A549 (cell line): ENCODE measurements at regions not wholly inside any gene's neighbourhood (a gene's known extent, or its start where the extent isn't known, plus 50 kb on each side); places are given as distances from the start of the nearest gene placed in this dataset.
"Not testable (repeated sequence)": the region's sequence is repeated elsewhere in the genome, so short reads cannot be mapped to it uniquely, and the experiment has no call there.

Source experiments
- ATAC-seq, 2 experiments: fragments of 200-7000 bp in 1 of 2; fragments of >200 bp in 1 of 2; cut with Nextera tagmentation in 1 of 2; cut with Tn5 transposase in 1 of 2; 3 replicates each; pipeline versions ENCODE4 v1.8.0 to v1.9.1; 2018 to 2020; ENCODE audit warnings: mild to moderate bottlenecking in 1 of 2, moderate library complexity in 1 of 2
- CTCF ChIA-PET: fragments of 300-600 bp; sonication (Branson Sonifier 250); formaldehyde crosslinking; extraction: SDS; loops from one replicate; lab custom pipeline; 2021; ENCODE audit warnings: antibody characterized with exemption, inconsistent platforms; lab: Yijun Ruan, JAX
- POLR2A ChIA-PET: fragments of 350-600 bp; formaldehyde crosslinking; extraction: SDS; loops from one replicate; lab custom pipeline; 2021; ENCODE audit warnings: antibody characterized with exemption, inconsistent platforms; lab: Yijun Ruan, JAX
- DNase-seq, 2 experiments: peaks; one replicate each; pipeline versions ENCODE4 v3.0.0 to v3.0.0-alpha.2; 2011 to 2016; ENCODE audit warnings: low read depth in 1 of 2, low spot score in 1 of 2
- FAIRE-seq: peaks from 2 replicates; lab custom pipeline; 2011; peaks lifted over from hg19 to GRCh38; lab: Jason Lieb, UNC
- H3K27ac ChIP-seq, 2 experiments: fragments of >200 bp; sonication (Bioruptor Twin); formaldehyde crosslinking; 3 replicates each; pipeline ENCODE4 v1.5.1; 2016 to 2017
- H3K4me1 ChIP-seq: fragments of >200 bp; sonication (Bioruptor Twin); formaldehyde crosslinking; 3 replicates; pipeline ENCODE4 v1.6.1; 2016
- H3K4me2 ChIP-seq: fragments of >200 bp; sonication (Bioruptor Twin); formaldehyde crosslinking; 3 replicates; pipeline ENCODE4 v1.6.1; 2016
- H3K4me3 ChIP-seq: fragments of >200 bp; sonication (Bioruptor Twin); formaldehyde crosslinking; 3 replicates; pipeline ENCODE4 v1.5.1; 2016
- H3K9me3 ChIP-seq: fragments of >200 bp; sonication (Bioruptor Twin); formaldehyde crosslinking; 3 replicates; pipeline ENCODE4 v1.6.1; 2016
- BHLHE40 ChIP-seq: IDR thresholded peaks from 2 replicates; pipeline ENCODE4 v1.6.1; 2012; ENCODE audit warnings: low read depth, low read length, inconsistent platforms
- CHD2 ChIP-seq: fragments of 150-350 bp; IDR thresholded peaks from 2 replicates; pipeline ENCODE4 v1.6.1; 2014; ENCODE audit warnings: low read length; ENCODE audit not compliant: partially characterized antibody
- ELK1 ChIP-seq: fragments of 150-350 bp; IDR thresholded peaks from 2 replicates; pipeline ENCODE4 v1.6.1; 2014; ENCODE audit warnings: low read depth, mild to moderate bottlenecking, low read length
- EP300 ChIP-seq, 2 experiments: fragments of >200 bp; sonication (Bioruptor Twin); formaldehyde crosslinking; IDR thresholded peaks; 2 replicates in 1 of 2; 3 replicates in 1 of 2; pipeline ENCODE4 v1.6.1; 2016 to 2017
- FOXS1 ChIP-seq: fragments of 250-450 bp; sonication (Bioruptor Pico); IDR thresholded peaks from 2 replicates; pipeline ENCODE4 v1.5.0; 2020; ENCODE audit warnings: mild to moderate bottlenecking, moderate library complexity
- JUNB ChIP-seq: fragments of >200 bp; sonication (Bioruptor Twin); formaldehyde crosslinking; IDR thresholded peaks from 2 replicates; pipeline ENCODE4 v1.6.1; 2016
- KDM5A ChIP-seq: fragments of 200-600 bp; sonication (generic); IDR thresholded peaks from 2 replicates; pipeline ENCODE4 v1.6.1; 2016; ENCODE audit warnings: antibody characterized with exemption, mild to moderate bottlenecking
- MAFK ChIP-seq: fragments of 450-650 bp; IDR thresholded peaks from 2 replicates; pipeline ENCODE4 v1.6.1; 2014; ENCODE audit not compliant: partially characterized antibody
- MAX ChIP-seq: IDR thresholded peaks from 2 replicates; pipeline ENCODE4 v1.6.1; 2012
- MAZ ChIP-seq: fragments of 150-350 bp; IDR thresholded peaks from 2 replicates; pipeline ENCODE4 v1.6.1; 2014; ENCODE audit warnings: antibody characterized with exemption, low read depth, low read length, borderline replicate concordance
- MYC ChIP-seq: IDR thresholded peaks from 2 replicates; pipeline ENCODE4 v1.6.1; 2012; ENCODE audit warnings: mild to moderate bottlenecking, inconsistent platforms, low read length, improper control_type of control experiment, borderline replicate concordance
- NFE2L2 ChIP-seq: fragments of 150-350 bp; conservative IDR thresholded peaks from 2 replicates; pipeline ENCODE4 v1.6.1; 2014; ENCODE audit warnings: low read length
- RCOR1 ChIP-seq: fragments of 150-350 bp; IDR thresholded peaks from 2 replicates; pipeline ENCODE4 v1.6.1; 2014; ENCODE audit warnings: antibody characterized with exemption, low read length, low read depth
- RFX5 ChIP-seq: fragments of 450-650 bp; IDR thresholded peaks from 2 replicates; pipeline ENCODE4 v1.7.1; 2014; ENCODE audit warnings: antibody characterized with exemption, mild to moderate bottlenecking, moderate library complexity
- RNF2 ChIP-seq: fragments of 200-600 bp; sonication (generic); IDR thresholded peaks from 2 replicates; pipeline ENCODE4 v1.6.1; 2016; ENCODE audit warnings: low read depth, mild to moderate bottlenecking, antibody characterized with exemption, moderate library complexity, borderline replicate concordance
- TFCP2L1 ChIP-seq: fragments of 250-450 bp; sonication (Bioruptor Pico); IDR thresholded peaks from 2 replicates; pipeline ENCODE4 v1.5.0; 2021; ENCODE audit warnings: mild to moderate bottlenecking
- TP53 ChIP-seq: fragments of 250-450 bp; sonication (Bioruptor Pico); IDR thresholded peaks from 2 replicates; pipeline ENCODE4 v1.5.0; 2021; ENCODE audit warnings: mild to moderate bottlenecking, moderate library complexity
- WGBS: methylation state at CpG from one replicate; pipeline ENCODE4 v1.1.6; 2017; ENCODE audit errors: missing lambda C conversion rate; 5-methylcytosine and 5-hydroxymethylcytosine counted together
- TF ChIP-seq, protein P1 (sequence below): fragments of 200-600 bp; sonication (generic); IDR thresholded peaks from 2 replicates; pipeline ENCODE4 v1.6.1; 2016; ENCODE audit warnings: antibody characterized with exemption, mild to moderate bottlenecking, moderate library complexity

DNA sequence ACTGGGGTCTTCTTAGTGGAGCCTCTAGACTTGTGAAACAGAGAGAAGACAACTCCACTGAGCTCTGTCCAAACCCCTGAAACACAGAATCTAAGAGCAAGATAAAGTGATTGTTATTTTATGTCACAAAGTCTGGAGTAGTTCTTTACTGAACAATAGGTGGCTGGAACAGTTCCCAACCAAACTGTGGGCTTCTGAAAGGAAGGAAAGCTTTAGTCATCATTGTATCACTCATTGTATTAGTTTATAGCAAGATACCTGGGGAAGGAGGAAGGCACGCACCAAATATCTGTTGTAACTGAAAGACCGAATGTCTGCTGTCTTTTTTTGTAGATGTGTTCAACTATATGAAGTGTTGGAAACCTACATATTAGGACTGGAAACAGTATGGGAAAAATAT lies 284.9 kb upstream of the TBX18 start:
- Histone ChIP-seq H3K4me1 (no peaks in the 10 kb centered on the region), H3K9me3 (no peaks in the 10 kb centered on the region), H3K4me3 (no peak overlapping the region), H3K27ac (no peak overlapping the region), H3K4me2 (no peak overlapping the region)
- ChIA-PET CTCF (interaction anchor here (1.2 kb wide), 1 partner anchor 274 kb away, joined by 3 read pairs; no protein-coding TSS in a partner anchor), POLR2A (no interaction called here)
- no peak for TF ChIP-seq RFX5
- TF ChIP-seq EP300 (IDR thresholded peaks at IDR 0.05), result no peak
- no peak for TF ChIP-seq CHD2
- no peak for TF ChIP-seq MAFK
- TF ChIP-seq MYC, result no peak
- TF ChIP-seq BHLHE40, result no peak
- TF ChIP-seq RCOR1, result no peak
- no peak for TF ChIP-seq JUNB
- no peak for TF ChIP-seq MAZ
- no peak for TF ChIP-seq RNF2
- TF ChIP-seq TP53, result no peak
- no peak for TF ChIP-seq FOXS1 (CRISPR knock-in tag)
- no peak for ATAC-seq
- no peak for DNase-seq
- 85% methylated on average over 2 of the region's 2 CpGs for WGBS
- no peak for FAIRE-seq

DNA sequence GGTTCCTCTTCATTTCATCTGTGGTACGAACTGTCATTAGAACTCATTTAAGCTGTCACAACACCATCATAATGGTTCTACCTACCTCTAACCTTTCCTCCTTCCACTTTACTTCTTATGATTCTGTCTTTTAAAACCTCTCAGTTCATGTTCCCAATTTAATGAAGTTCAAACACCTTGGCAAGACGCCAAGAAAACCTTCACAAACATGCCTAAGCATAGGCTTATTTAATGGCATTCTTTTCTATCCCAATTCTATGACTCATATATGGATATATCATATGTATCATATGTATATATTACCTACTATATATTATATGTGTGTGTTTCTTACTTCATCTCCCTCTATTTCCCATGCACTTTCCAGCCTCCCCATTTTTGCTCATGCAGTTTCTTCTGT lies 283.4 kb upstream of the TBX18 start:
- DNase-seq, result no peak
- Histone ChIP-seq H3K4me3 (no peak overlapping the region), H3K4me2 (no peak overlapping the region), H3K9me3 (no peaks in the 10 kb centered on the region), H3K27ac (no peak overlapping the region), H3K4me1 (no peaks in the 10 kb centered on the region)
- WGBS, result 33% methylated on average over 2 of the region's 2 CpGs
- POLR2A ChIA-PET, result no interaction called here
- CTCF ChIA-PET, result interaction anchor here (0.6 to 1.2 kb wide), 2 partner anchors 73 to 1036 kb away, joined by 3 read pairs; no protein-coding TSS in a partner anchor
- ATAC-seq, result no peak
- no peak for TF ChIP-seq RNF2
- TF ChIP-seq ELK1, result no peak
- TF ChIP-seq MAX, result no peak
- TF ChIP-seq TFCP2L1 (CRISPR knock-in tag), result no peak
- TF ChIP-seq CHD2, result no peak
- TF ChIP-seq, protein P1, sequence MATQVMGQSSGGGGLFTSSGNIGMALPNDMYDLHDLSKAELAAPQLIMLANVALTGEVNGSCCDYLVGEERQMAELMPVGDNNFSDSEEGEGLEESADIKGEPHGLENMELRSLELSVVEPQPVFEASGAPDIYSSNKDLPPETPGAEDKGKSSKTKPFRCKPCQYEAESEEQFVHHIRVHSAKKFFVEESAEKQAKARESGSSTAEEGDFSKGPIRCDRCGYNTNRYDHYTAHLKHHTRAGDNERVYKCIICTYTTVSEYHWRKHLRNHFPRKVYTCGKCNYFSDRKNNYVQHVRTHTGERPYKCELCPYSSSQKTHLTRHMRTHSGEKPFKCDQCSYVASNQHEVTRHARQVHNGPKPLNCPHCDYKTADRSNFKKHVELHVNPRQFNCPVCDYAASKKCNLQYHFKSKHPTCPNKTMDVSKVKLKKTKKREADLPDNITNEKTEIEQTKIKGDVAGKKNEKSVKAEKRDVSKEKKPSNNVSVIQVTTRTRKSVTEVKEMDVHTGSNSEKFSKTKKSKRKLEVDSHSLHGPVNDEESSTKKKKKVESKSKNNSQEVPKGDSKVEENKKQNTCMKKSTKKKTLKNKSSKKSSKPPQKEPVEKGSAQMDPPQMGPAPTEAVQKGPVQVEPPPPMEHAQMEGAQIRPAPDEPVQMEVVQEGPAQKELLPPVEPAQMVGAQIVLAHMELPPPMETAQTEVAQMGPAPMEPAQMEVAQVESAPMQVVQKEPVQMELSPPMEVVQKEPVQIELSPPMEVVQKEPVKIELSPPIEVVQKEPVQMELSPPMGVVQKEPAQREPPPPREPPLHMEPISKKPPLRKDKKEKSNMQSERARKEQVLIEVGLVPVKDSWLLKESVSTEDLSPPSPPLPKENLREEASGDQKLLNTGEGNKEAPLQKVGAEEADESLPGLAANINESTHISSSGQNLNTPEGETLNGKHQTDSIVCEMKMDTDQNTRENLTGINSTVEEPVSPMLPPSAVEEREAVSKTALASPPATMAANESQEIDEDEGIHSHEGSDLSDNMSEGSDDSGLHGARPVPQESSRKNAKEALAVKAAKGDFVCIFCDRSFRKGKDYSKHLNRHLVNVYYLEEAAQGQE, result no peak
- no peak for TF ChIP-seq NFE2L2
- no peak for TF ChIP-seq KDM5A
- FAIRE-seq, result no peak

GRCh38 chr6:85045767-85046166 lies 281.4 kb upstream of the TBX18 start:
- FAIRE-seq, DNase-seq, CTCF ChIA-PET: not testable (repeated sequence)

More at GRCh38 chr6:85045767-85046166, 281.4 kb upstream of the TBX18 start:
- ATAC-seq, H3K27ac ChIP-seq, POLR2A ChIA-PET, H3K4me3 ChIP-seq, H3K4me2 ChIP-seq, H3K4me1 ChIP-seq, H3K9me3 ChIP-seq: not testable (repeated sequence)
- 91% methylated on average over 1 of the region's 1 CpG for WGBS
